GM23338 (cell line): ENCODE measurements at regions not wholly inside any gene's neighbourhood (a gene's known extent, or its start where the extent isn't known, plus 50 kb on each side); places are given as distances from the start of the nearest gene placed in this dataset.

Experiments
- CREB1 ChIP-seq: fragments of 250-450 bp; sonication (Bioruptor Pico); IDR thresholded peaks from 2 replicates; pipeline ENCODE4 v1.5.0; 2020; ENCODE audit warnings: low read depth, mild to moderate bottlenecking, moderate library complexity
- CTCF ChIP-seq, 2 experiments: fragments of 200-600 bp in 1 of 2; sonication (generic) in 1 of 2; conservative IDR thresholded peaks; 2 replicates each; pipeline versions ENCODE4 v1.5.1 to v1.6.1; 2016 to 2017; ENCODE audit warnings: antibody characterized with exemption in 2 of 2, low read depth in 2 of 2, mild to moderate bottlenecking in 2 of 2, moderate library complexity in 1 of 2
- EZH2 ChIP-seq: fragments of 200-600 bp; sonication (generic); IDR thresholded peaks from one replicate; pipeline ENCODE4 v1.8.0; 2017; ENCODE audit warnings: antibody characterized with exemption, mild to moderate bottlenecking, low read depth; ENCODE audit not compliant: unreplicated experiment
- JUNB ChIP-seq: IDR thresholded peaks from one replicate; pipeline ENCODE4 v1.6.1; 2016; ENCODE audit warnings: antibody characterized with exemption; ENCODE audit not compliant: unreplicated experiment
- NANOG ChIP-seq: IDR thresholded peaks from 2 replicates; pipeline ENCODE4 v1.6.1; 2016; ENCODE audit warnings: antibody characterized with exemption, borderline replicate concordance
- POLR2AphosphoS5 ChIP-seq: IDR thresholded peaks from 2 replicates; pipeline ENCODE4 v1.6.1; 2016; ENCODE audit warnings: antibody characterized with exemption, low read depth
- REST ChIP-seq: IDR thresholded peaks from one replicate; pipeline ENCODE4 v1.6.1; 2018; ENCODE audit warnings: antibody characterized with exemption; ENCODE audit not compliant: unreplicated experiment

- TF ChIP-seq CTCF (conservative IDR thresholded peaks at IDR 0.05; ENCODE audit: low read depth in 2 of 2) (no peak), POLR2AphosphoS5 (no peak), EZH2 (no peak), CREB1 (CRISPR knock-in tag) (no peak), NANOG (no peak), REST (no peak), JUNB (no peak)
Measured at GRCh38 chr6:71209626-71210025, 79.0 kb upstream of the OGFRL1 start.
